OCI-LY7 (cell line): ENCODE measurements at regions not wholly inside any gene's neighbourhood (a gene's known extent, or its start where the extent isn't known, plus 50 kb on each side); places are given as distances from the start of the nearest gene placed in this dataset.

Experiments
- BruUV-seq: library from RNA; stranded (reverse); fragments of 400-500 nt; replicated peaks from 2 replicates; lab custom pipeline; 2021; lab: Mats Ljungman, UMichigan
- CTCF ChIA-PET: fragments of 300-600 bp; sonication (Branson Sonifier 250); formaldehyde crosslinking; loops from one replicate; lab custom pipeline; 2022; ENCODE audit warnings: antibody characterized with exemption; ENCODE audit not compliant: unreplicated experiment; lab: Charles Lee
- POLR2A ChIA-PET: fragments of 300-600 bp; sonication (Branson Sonifier 250); formaldehyde crosslinking; loops from one replicate; lab custom pipeline; 2022; ENCODE audit warnings: antibody characterized with exemption; lab: Charles Lee
- DNase-seq: peaks from one replicate; pipeline ENCODE4 v3.0.0-alpha.2; 2015; ENCODE audit warnings: low spot score
- H2AFZ ChIP-seq: fragments of 200-600 bp; sonication (generic), shearing (Covaris generic); 2 replicates; pipeline ENCODE4 v1.6.1; 2014; ENCODE audit warnings: mild to moderate bottlenecking, antibody characterized with exemption, low read length, moderate library complexity
- H3K27ac ChIP-seq: fragments of 200-600 bp; sonication (generic); 2 replicates; pipeline ENCODE4 v1.5.1; 2014; ENCODE audit warnings: mixed run types, low read depth, mild to moderate bottlenecking, moderate library complexity, low read length, inconsistent platforms; ENCODE audit not compliant: poor library complexity, severe bottlenecking
- H3K36me3 ChIP-seq: fragments of 200-600 bp; sonication (generic); 2 replicates; pipeline ENCODE4 v1.6.1; 2014; ENCODE audit warnings: mild to moderate bottlenecking, antibody characterized with exemption, low read length, moderate library complexity, mixed read lengths; ENCODE audit not compliant: insufficient read depth
- H3K4me1 ChIP-seq: fragments of 200-600 bp; sonication (generic); 2 replicates; pipeline ENCODE4 v1.5.1; 2014; ENCODE audit warnings: mild to moderate bottlenecking, low read length; ENCODE audit not compliant: insufficient read depth, poor library complexity, severe bottlenecking
- H3K4me2 ChIP-seq: fragments of 200-600 bp; sonication (generic); 2 replicates; pipeline ENCODE4 v1.6.1; 2014; ENCODE audit warnings: mild to moderate bottlenecking, low read length
- H3K4me3 ChIP-seq: fragments of 200-600 bp; sonication (generic); 2 replicates; pipeline ENCODE4 v1.5.1; 2014; ENCODE audit warnings: mild to moderate bottlenecking, low read depth, low read length; ENCODE audit not compliant: poor library complexity, severe bottlenecking
- H3K79me2 ChIP-seq: fragments of 200-600 bp; sonication (generic); 2 replicates; pipeline ENCODE4 v1.6.1; 2016; ENCODE audit warnings: low read depth, mild to moderate bottlenecking, low read length, moderate library complexity, mixed read lengths; ENCODE audit not compliant: insufficient read depth
- H3K9me2 ChIP-seq: fragments of 200-600 bp; sonication (generic); 2 replicates; pipeline ENCODE4 v1.6.1; 2016; ENCODE audit warnings: mild to moderate bottlenecking, low read length, mixed read lengths; ENCODE audit not compliant: insufficient read depth
- H3K9me3 ChIP-seq: fragments of 200-600 bp; sonication (generic); 2 replicates; pipeline ENCODE4 v1.6.1; 2014; ENCODE audit warnings: mild to moderate bottlenecking, mixed run types, low read length, mixed read lengths
- H4K20me1 ChIP-seq: fragments of 200-600 bp; sonication (generic); 2 replicates; pipeline ENCODE4 v1.6.1; 2014; ENCODE audit warnings: mild to moderate bottlenecking, antibody characterized with exemption, low read length, moderate library complexity, mixed read lengths; ENCODE audit not compliant: insufficient read depth
- EZH2phosphoT487 ChIP-seq: fragments of 200-600 bp; sonication (generic); IDR thresholded peaks from 2 replicates; pipeline ENCODE4 v1.6.1; 2018; ENCODE audit warnings: low read depth, borderline replicate concordance, mild to moderate bottlenecking, mixed run types, antibody characterized with exemption, low read length, moderate library complexity, mixed read lengths
- intact Hi-C: fragments of 100-400 bp; cut with micrococcal nuclease; formaldehyde crosslinking; loops from one replicate; pipeline ENCODE4 v1.10.0; 2022; ENCODE audit not compliant: unreplicated experiment
- TF ChIP-seq, protein P1 (sequence below): fragments of 200-600 bp; sonication (generic); conservative IDR thresholded peaks from 2 replicates; pipeline ENCODE4 v1.5.1; 2014; ENCODE audit warnings: mild to moderate bottlenecking, antibody characterized with exemption, low read length, moderate library complexity, mixed read lengths

DNA sequence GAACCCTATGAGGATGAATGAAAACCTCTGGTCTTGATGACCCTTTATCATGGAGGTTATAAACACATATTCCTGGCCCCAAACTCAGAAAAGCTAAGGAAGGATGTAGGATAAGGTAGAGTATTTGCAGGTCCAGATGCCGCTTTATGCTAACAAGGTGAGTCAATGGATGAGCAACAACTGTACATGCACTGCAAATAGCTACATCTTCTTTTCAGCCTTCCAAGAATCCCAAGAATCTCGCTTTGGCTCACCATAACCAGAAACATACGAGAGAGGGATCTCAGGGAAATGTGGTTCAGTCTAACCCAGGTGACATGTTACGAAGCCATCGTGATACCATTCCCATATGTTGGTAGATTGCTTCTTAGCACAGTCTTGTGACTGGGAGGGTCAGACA is 152.3 kb upstream of the ANKH start:
- Histone ChIP-seq H4K20me1 (no peaks in the 10 kb centered on the region), H3K4me2 (no peak overlapping the region), H3K9me2 (no peaks in the 10 kb centered on the region), H3K4me1 (no peaks in the 10 kb centered on the region), H3K4me3 (no peak overlapping the region), H3K27ac (no peak overlapping the region), H2AFZ (no peak overlapping the region), H3K79me2 (no peaks in the 10 kb centered on the region), H3K9me3 (no peaks in the 10 kb centered on the region), H3K36me3 (no peaks in the 10 kb centered on the region)
- ChIA-PET CTCF (no interaction called here), POLR2A (no interaction called here)
- TF ChIP-seq, protein P1, sequence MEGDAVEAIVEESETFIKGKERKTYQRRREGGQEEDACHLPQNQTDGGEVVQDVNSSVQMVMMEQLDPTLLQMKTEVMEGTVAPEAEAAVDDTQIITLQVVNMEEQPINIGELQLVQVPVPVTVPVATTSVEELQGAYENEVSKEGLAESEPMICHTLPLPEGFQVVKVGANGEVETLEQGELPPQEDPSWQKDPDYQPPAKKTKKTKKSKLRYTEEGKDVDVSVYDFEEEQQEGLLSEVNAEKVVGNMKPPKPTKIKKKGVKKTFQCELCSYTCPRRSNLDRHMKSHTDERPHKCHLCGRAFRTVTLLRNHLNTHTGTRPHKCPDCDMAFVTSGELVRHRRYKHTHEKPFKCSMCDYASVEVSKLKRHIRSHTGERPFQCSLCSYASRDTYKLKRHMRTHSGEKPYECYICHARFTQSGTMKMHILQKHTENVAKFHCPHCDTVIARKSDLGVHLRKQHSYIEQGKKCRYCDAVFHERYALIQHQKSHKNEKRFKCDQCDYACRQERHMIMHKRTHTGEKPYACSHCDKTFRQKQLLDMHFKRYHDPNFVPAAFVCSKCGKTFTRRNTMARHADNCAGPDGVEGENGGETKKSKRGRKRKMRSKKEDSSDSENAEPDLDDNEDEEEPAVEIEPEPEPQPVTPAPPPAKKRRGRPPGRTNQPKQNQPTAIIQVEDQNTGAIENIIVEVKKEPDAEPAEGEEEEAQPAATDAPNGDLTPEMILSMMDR = no peak
- TF ChIP-seq EZH2phosphoT487 = no peak
- intact Hi-C loops = no loop called here
- no peak for DNase-seq
- BruUV-seq = no TSS peak

DNA sequence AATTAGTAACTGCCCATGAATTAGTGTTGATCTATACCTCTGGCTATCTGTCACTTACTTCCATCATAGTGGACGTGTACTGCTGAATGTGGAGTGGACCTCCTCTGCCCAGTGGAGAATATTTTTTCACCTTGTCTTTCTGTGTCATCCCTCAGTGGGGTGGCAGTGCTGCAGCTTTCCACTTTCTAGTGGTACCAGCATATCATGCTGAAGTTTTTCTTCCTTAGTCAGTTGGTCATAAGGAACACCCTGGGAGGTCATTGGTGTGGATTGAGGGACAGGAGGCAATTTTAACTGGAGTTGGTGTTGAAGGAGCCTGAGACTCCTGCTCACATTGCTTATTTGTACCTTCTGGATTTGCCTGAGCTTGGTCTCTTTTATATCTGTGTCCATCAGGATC is 151.7 kb upstream of the ANKH start:
- H4K20me1 ChIP-seq = no peaks in the 10 kb centered on the region
- H3K4me2 ChIP-seq = no peak overlapping the region
- no peaks in the 10 kb centered on the region for H3K4me1 ChIP-seq
- H3K9me2 ChIP-seq = no peaks in the 10 kb centered on the region
- no peak for TF ChIP-seq EZH2phosphoT487
- TF ChIP-seq, protein P1 = no peak
- H2AFZ ChIP-seq = no peak overlapping the region
- intact Hi-C loops = no loop called here
- H3K4me3 ChIP-seq = no peak overlapping the region
- no peak overlapping the region for H3K27ac ChIP-seq
- no peaks in the 10 kb centered on the region for H3K9me3 ChIP-seq
- CTCF ChIA-PET = no interaction called here
- no peaks in the 10 kb centered on the region for H3K79me2 ChIP-seq
- no TSS peak for BruUV-seq
- H3K36me3 ChIP-seq = no peaks in the 10 kb centered on the region
- POLR2A ChIA-PET = no interaction called here
- no peak for DNase-seq

DNA sequence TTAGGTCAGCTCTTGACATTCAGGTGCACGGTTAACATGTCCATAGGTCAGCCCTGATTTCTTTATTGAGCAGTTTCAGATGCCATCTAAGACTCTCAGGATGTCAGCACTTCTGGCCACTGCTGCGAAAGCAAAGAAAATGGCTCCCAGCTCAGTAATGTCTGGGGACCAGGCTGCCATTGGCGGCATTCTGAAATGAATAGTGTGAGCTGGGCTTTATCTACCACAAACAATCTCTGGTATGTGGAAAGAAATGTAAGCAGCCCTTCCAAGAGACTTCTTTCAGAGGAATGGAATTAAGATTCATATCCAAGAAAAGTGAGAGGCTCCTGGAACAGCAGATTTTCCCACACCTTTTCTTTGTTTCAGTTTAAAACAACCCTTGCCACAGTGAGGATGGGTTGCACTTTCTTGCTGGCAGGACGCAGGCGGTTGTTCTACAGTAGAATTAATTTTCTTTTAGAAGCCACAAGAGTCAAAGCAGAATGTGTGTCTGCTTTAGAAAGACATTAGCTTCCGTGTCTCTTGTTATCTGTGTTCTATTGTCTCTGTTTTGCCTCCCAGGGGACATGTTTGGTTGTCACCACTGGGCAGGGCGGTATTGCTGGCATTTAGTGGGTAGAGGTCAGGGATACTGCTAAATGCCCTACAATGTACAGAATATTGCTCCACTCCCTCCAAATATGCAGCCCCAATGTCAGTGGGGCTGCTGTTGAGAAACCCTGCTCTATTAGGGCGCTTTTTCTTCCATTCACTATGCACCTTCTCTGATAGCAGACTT is 149.9 kb upstream of the ANKH start:
- H3K9me3 ChIP-seq = no peaks in the 10 kb centered on the region
- intact Hi-C loops = no loop called here

More for the DNA sequence above, 149.9 kb upstream of the ANKH start:
- no peak overlapping the region for H2AFZ ChIP-seq
- no peak overlapping the region for H3K4me3 ChIP-seq
- no peak overlapping the region for H3K4me2 ChIP-seq
- ChIA-PET CTCF (no interaction called here), POLR2A (no interaction called here)
- H3K36me3 ChIP-seq = no peaks in the 10 kb centered on the region
- TF ChIP-seq EZH2phosphoT487 = no peak
- TF ChIP-seq, protein P1 = no peak
- no peak overlapping the region for H3K27ac ChIP-seq
- H4K20me1 ChIP-seq = no peaks in the 10 kb centered on the region
- no peaks in the 10 kb centered on the region for H3K4me1 ChIP-seq
- BruUV-seq = no TSS peak
- DNase-seq = no peak
- H3K9me2 ChIP-seq = no peaks in the 10 kb centered on the region
- no peaks in the 10 kb centered on the region for H3K79me2 ChIP-seq
